HG03457 (cell line): ENCODE measurements at regions not wholly inside any gene's neighbourhood (a gene's known extent, or its start where the extent isn't known, plus 50 kb on each side); places are given as distances from the start of the nearest gene placed in this dataset.

Experiments
- ATAC-seq: cut with Tn5 transposase; IDR thresholded peaks from one replicate; pipeline ENCODE4 v1.9.1; 2021; ENCODE audit warnings: moderate number of reproducible peaks; ENCODE audit not compliant: unreplicated experiment

DNA sequence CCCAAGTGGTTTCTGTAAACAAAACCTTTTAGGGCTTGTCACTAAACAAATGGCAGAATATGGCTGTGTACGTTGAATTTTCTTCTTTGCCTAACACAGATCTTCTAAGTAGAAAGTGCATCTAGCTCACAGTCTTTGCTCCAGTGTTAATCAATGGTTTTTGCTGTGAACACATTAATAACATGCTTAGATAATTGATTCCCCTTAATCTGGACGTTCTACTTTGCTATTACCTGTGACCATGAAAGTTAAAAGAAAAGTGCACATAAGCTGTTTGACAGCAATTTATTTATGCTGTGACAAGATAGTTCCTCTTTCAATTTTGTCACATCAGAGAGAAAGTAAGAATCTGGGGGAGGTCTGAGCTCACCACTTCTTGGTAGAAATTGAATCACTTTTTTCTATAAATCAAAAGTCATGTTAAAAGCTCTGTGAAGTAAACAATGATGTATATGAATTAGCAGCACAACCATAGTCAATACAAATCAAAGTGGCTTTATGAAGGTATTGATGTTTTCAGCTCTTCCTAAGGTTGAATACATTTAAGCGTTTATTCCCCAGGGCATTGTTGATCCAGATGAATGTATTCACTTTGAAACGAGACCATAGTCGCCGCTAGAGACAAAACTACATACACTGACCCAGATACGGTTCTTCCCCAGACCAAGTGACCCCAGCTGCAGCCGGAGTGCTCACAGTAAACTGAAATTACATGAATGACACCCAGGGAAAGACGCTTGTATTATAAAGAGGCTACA lies 174.6 kb upstream of the ZNF608 start:
- ATAC-seq, result peak; percentile 81

DNA sequence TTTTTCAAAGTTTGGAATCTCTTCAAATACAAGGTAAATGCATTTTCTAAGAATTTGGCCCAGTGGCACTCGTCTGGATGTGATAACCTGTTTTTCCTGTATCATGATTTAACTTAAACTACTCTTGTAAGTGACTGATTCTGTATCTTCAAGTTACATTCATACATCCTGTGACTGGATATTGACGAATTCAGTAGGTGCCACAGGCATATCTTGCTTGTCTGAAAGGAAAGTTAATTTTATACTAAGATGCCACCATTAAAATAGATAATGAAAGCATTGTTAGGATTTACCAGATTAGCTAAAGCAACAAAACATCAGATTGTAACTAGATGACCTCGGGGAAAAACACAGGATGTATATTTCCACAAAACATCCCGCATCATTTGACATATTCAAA lies 175.3 kb upstream of the ZNF608 start:
- ATAC-seq, result peak; percentile 20

DNA sequence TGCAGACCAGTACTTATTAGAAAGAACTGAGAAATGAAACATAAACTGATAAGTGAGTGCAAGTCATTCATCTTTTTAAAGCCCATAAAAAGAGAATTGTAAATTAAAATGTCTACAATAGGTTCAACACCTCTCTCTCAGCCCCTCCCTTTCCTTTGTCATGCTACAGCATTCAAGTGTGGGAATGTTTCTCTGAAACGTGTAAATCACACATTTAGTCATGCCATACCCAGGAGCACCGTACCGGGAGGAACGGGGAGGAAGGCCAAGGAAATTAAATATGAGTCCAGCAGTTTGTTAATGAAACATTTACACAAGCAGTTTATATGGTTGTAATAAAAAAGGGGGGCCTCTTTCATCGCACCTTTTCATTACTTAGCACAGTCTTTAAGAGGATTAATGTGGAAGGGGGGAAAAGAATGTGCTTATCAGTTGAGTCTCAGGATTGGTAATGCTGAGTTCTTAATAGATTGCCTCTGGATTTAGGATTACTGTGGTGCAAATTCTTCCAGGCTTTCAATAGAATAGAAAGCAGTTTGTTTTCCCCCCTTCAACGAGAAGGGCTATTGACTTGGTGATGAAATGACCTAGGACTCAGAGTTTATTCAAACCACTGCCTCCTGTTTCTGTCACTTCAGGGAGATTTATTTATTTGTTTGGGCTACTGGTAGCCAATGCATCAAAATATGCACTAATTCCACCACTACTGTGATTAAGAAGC lies 176.0 kb upstream of the ZNF608 start:
- no peak for ATAC-seq

DNA sequence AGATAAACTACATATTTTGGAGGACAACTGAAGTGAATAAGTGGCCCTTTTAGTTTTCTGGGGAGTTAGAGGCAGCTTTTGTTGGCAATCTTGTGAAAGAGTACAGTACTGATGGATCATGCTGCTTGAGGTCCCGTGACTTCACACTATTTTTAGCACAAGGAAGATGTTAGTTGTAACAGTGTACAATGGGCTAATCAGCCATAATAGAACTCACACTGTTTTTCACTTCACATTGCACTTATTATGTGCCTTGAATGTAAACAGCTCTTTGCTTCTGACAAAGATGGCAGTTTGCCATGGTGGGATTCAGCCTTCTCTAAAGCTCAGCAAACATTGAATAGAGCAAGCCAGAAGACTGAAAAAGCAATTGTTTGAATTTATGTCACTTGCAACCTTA lies 176.7 kb upstream of the ZNF608 start:
- no peak for ATAC-seq

DNA sequence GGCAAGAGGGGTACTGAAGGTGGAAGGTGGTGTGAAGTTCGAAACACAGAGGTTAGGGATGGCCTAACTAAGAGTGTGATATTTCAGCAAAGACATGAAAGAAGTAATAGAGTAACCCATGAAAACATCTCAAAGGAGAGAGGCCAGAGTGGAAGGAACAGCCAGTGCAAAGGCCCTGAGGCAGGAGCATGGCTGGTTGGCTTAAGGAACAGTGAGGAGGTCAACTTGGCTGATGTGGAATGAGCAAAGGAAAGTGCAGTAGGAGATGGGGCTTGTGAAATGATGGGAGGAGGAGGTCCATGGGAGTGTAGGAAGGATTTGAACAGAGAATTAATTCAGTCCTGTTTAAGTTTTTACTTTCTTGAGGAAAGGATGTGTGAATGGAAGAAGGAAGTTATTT lies 178.3 kb upstream of the ZNF608 start:
- no peak for ATAC-seq

DNA sequence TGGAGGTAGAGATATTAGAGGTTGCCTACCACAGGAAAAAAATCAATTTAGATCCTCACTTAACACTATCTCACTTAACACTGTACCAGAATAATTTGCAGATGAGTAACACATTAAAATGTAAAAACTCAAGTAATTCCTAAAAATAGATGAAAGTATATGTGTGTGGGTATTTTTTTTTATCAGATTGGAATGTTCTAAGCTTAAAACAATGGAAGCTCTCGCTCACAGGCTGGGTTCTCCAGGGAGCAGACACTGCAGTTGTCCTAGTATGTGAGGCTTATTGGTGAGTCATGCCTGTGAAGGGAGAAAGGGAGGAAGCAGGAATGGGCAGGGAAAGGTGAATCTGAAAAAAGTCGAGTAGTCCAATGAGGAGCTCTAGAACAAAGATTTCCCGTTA lies 181.3 kb upstream of the ZNF608 start:
- no peak for ATAC-seq

DNA sequence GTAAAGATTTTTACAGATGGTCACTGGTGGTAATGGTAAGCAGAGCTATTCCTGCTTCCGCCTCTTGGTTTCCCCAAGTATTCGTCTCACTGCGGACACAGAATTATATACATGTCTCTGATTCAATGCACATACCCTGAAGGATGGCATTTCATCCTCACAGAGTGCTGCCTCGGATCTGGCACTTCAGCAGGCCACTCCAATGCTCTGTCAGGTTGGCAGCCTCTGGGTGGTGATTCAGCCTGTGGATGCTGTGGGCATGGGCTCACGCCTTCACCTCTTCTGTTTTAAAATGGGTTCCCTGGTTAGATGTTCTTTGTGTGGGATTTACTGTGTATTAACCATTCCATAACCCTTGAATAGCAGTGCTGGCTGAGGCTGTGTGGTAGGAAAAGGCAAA lies 182.6 kb upstream of the ZNF608 start:
- ATAC-seq, result no peak

DNA sequence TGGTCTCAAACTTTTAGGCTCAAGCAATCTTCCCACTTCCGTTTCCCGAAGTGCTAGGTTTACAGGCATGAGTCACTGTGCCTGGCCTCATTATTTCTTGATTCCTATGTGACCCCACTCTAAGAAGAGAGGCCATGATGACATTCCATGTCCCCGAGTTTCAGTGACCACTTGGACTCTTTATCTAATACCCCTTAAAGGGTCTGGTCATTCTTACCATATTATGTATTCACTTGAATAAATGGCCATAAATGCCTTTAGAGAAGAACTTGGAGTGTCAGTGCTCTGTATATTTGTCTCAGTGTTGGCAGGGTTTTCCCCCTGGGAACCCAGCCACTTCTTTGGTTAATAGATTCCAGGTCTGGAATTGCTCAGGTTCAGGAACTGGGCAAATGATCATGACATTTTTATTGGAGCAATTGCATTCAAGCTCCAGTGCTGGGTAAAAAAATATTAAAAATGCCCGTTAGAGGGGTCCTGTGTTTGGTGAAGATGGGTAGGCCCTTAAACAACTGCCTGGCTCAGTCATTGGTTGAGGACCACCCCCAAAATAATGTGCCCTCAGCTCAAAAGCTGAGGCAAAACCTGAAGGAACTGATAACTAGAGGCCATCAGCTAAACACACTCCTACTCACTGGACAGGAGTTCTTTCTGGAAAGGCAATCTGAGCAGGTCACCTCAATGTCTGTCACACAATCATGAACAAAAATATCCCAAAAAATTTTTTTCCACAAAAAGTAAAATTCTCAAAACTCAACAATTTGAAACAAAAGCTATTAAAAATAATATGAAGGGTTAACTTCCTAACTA lies 186.6 kb upstream of the ZNF608 start:
- ATAC-seq, result no peak

DNA sequence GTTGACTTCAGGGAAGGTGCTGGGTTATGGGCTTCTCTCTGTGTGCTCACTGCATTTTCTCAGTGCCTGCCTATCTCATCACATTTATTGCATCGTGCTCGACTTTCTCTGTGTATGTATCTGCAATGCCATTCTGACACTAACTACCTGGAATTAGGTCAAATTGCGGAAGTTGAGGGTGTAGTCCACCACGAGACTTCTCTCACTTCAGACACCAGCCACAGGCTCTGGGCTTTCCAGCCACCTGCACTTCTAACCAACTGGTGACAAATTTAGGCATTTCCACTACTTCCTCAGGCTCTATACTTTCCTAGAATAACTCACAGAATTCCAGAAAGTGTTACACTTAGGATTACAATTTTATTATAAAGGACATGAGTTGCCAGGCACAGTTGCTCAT lies 188.6 kb upstream of the ZNF608 start:
- peak; percentile 57 for ATAC-seq

DNA sequence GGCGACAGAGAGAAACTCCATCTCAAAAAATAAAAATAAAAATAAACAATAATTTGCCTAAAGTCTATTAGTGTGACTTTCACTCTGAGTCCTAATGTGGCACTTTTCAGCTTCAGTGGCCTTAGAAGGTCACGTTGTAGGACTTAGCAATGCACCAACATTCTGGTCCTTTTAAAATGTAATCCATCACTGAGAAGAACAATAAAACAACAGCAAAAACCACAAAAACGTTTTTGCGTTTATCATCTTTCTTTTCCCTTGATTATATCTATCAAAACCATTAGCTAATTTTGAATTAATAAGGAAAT lies 190.1 kb upstream of the ZNF608 start:
- no peak for ATAC-seq

DNA sequence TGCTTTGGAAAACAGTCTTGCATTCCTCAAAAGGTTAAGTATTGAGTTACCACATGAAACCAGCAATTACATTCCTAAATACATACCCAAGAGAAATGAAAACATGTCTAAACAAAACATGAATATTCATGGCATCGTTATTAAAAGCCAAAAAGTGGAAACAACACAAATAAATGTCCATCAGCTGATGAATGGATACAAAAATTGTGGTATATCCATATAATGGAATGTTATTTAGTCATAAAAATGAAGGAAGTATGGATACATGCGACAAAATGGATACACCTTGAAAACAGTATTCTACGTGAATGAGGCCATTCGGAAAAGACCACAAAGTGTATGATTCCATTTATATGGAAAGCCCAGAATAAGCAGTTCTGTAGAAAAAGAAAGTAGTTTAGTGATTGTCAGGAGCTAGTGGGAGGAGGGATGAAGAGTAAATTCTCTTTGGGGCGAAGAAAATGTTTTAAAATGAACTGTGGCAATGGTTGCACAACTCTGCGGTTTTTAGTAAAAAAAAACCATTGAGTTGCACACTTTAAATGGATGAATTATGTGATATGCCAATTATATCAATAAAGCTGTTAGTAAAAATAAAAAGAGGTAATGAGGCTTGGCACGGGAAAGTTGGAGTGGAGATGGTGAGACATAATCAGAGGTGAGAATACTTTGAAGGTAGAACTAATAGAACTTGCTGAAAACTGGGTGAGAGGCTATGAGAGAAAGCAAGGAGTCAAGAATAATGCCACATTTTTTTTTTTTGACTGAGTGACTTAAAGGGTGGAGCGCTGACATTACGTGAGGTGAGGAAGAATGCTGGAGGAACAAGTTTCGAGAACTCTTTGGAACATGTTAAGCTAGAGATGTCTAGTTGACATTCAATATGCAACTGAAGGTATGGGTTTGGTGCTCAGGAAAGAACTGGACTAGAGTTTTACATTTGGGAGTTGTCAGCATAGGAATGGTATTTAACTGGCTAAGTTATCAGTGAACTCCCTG lies 194.9 kb upstream of the ZNF608 start:
- no peak for ATAC-seq

DNA sequence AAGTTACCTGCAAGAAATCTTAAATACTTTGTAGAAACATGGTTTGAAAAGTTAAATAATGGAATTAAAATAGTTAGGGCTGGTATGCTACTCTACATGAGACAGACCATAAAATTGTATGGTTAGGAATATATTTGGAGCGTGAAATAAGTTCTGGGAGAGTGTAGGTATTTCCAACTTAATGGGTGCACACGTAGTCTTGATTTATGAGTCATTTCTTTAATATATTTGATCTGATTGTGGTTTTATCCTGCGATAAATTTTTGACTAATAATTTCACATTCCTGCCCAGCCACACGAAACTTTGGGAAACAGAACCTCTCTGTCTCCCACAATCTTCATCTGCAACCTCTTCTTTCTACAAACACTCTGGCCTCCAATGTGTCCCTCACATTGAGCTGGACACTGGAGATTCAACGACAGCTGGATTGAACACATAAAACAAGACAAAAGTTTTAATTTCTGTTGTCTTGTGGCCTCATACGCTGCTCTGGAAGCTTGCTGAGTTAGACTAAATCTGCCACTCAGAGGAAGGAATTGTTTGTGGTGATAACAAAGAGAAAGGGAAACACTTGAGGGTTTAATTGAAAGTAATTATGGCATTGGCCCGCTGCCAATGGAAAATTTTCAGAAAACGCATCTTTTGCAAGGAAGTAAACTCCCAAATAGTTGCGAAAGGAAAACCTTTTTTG lies 201.8 kb upstream of the ZNF608 start:
- ATAC-seq, result no peak

DNA sequence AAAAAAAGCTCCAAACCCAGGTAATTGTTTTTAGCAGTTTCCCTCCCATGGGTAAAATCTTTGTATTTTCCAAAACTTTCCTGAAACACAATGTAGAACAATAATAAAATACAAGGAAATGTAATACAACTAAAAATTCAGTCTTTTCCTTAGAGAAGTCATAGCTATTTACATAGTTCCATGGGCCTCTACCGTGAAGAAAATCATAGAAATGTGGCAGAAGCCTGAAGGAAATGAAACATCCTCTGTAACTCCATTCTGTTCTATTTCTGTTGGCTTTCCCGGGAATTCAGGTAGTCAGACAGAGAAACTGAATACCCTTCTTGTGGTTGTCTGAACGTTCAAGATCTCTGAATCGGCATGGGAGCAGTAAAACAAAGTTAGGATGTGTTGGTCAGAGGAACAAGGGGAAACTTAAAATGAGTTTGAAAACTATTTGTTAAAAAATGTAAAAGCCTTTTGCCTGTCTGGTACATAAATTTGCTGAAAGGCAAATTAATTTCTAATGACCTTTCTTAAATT lies 202.4 kb upstream of the ZNF608 start:
- no peak for ATAC-seq

DNA sequence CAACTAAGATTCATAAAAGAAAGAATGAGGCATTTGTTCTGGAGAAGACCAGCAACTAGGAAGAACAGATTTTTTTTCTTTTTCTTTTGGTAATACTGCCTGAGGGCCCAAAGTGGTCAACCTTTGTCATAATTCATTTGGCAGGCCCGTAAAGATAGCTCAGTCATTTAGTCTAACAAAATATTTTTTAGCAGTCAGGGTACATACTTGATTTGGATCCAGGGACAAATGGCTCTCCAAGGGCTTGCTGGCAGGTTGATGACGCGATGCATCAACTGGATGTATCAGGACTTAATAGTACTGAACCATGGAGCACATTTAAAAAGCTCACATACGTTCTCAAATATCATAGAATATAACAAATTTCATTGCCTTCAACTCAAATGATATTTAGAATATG lies 203.4 kb upstream of the ZNF608 start:
- no peak for ATAC-seq

DNA sequence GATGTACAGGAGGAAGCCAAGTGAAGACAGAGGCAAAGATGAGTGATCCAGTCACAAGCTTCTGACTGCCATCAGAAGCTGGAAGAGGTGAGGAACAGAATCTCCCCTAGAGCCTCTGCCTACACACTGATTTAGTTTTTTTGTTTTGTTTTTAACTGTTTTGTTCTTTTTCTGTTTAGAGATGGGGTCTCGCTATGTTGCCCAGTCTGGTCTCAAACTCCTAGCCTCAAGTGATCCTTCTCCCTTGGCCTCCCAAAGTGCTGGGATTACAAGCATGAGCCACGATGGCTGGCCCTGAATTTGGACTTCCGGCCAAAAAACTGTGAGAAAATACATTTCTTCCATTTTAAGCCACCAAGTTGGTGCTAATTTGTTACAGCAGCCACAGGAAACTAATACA lies 204.7 kb upstream of the ZNF608 start:
- no peak for ATAC-seq

DNA sequence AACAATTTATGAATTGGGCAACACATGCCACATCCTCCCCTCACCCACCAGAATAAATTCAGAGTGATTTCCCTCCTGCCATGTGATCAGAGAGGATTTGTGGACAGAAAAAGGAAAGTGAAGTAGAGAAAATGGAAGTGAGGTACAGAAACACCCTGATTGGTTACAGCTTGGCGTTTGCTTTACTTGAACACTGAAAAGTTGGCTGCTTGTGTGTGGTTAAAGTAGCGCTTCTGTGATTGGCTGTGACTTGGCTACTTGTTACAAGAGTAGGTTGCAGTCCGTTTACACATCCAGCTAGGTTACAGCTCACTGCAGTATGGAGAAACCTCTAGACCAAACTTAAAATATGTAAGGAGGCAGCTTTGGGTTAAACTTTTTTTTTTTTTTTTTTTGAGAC lies 205.2 kb upstream of the ZNF608 start:
- peak; percentile 45 for ATAC-seq

DNA sequence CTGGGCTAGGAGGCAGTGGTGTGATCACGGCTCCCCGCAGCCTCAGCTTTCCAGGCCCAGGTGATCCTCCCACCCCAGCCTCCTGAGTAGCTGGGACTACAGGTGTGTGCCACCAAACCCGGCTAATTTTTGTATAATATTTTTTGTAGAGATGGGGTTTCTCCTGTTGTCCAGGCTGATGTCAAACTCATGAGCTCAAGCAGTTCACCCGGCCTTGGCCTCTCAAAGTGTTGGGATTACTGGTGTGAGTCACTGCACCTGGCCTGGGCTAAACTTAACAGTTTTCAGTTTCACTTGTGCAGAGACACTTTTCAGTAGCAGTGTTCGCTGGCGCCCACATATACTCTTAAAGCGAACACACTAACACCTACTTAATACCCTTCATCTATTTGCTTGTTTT lies 205.6 kb upstream of the ZNF608 start:
- peak; percentile 97 for ATAC-seq

DNA sequence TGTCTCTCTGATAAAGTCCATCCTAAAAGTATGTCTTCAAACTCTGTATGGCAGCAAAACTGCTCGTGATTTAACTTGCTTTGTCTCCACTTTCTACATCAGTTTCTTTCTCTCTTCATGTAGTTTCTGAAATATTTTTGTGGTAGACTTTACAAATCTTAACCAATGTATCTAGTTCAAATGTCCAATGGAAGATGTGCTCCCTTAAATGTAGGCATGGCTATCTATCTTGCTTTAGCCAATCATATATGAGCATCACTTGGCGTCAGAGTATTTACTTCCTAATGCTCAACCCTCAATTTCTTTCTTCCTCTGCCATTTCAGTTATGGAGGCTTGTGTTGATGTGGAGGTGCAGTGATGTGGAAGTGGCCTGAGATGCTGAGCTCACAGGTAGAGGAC lies 206.1 kb upstream of the ZNF608 start:
- peak; percentile 44 for ATAC-seq

DNA sequence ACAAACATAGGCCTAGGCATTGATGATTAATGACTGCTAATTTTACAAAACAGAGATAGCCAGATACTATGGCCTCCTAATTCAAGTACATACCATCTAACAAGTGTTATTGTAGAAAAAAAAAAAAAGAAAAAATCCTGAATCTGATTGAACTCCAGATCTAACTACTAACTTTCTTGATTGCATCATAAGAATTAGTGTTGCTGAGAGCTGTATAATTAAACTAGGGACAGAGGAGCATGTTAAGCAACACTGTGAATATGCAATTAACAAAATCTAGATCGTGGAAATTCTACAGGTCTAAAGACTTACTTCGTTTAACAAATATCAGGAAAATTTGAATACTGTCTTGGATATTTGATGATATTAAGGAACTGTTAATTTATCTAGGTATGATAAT lies 208.3 kb upstream of the ZNF608 start:
- ATAC-seq, result no peak

DNA sequence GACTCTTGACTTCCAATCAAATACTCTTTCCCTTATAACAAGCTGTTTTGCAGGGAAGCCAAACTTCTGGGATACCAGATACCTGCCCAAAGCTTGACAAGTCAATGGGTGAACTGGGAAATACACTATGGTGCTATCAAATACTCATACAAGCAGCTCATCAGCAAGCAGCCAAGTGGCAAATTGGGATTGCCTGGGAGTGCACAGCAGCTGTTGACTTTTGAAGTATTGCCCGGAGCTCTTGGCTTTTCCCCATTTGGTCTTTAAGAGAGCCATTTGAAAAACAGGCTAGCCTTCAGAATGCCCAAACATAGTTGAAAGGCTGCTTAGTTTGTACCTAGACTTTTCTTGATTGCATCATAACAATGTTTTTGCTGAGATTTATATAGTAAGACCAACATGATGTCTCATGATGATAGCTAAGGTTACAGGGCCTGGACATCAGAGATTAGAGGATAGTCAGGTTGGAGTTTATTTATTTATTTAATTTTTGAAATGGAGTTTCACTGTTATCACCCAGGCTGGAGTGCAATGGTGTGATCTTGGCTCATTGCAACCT lies 210.1 kb upstream of the ZNF608 start:
- no peak for ATAC-seq
